ENCODE measurements at regions not wholly inside any gene's neighbourhood (a gene's known extent, or its start where the extent isn't known, plus 50 kb on each side); places are given as distances from the start of the nearest gene placed in this dataset.
"Not testable (repeated sequence)": the region's sequence is repeated elsewhere in the genome, so short reads cannot be mapped to it uniquely, and the experiment has no call there.

GRCh38 chr1:120941066-120941465, 51.5 kb downstream of the PPIAL4A start:
- not testable (repeated sequence) for DNase-seq (ENCODE audit: low read depth, low spot score)

GRCh38 chr1:120941836-120942217, 52.3 kb downstream of the PPIAL4A start:
- DNase-seq (ENCODE audit: low read depth, low spot score), result not testable (repeated sequence)

- peak; percentile 53 for DNase-seq (ENCODE audit: low read depth, low spot score)
These were observed 52.8 kb downstream of the PPIAL4A start for GRCh38 chr1:120942218-120942944.

GRCh38 chr1:120942945-120943319, 53.4 kb downstream of the PPIAL4A start:
- not testable (repeated sequence) for DNase-seq (ENCODE audit: low read depth, low spot score)

- DNase-seq (ENCODE audit: low read depth, low spot score), result not testable (repeated sequence)
These were observed 55.1 kb downstream of the PPIAL4A start for GRCh38 chr1:120944691-120945090.

GRCh38 chr1:120945122-120945521, 55.6 kb downstream of the PPIAL4A start:
- not testable (repeated sequence) for DNase-seq (ENCODE audit: low read depth, low spot score)

GRCh38 chr1:120947114-120947513, 57.5 kb downstream of the PPIAL4A start:
- not testable (repeated sequence) for DNase-seq (ENCODE audit: low read depth, low spot score)

GRCh38 chr1:120949724-120950123, 60.2 kb downstream of the PPIAL4A start:
- not testable (repeated sequence) for DNase-seq (ENCODE audit: low read depth, low spot score)

GRCh38 chr1:120950633-120951032, 61.1 kb downstream of the PPIAL4A start:
- not testable (repeated sequence) for DNase-seq (ENCODE audit: low read depth, low spot score)

GRCh38 chr1:120951100-120951499, 61.5 kb downstream of the PPIAL4A start:
- DNase-seq (ENCODE audit: low read depth, low spot score), result not testable (repeated sequence)

GRCh38 chr1:120952207-120952870, 62.8 kb downstream of the PPIAL4A start:
- not testable (repeated sequence) for DNase-seq (ENCODE audit: low read depth, low spot score)

GRCh38 chr1:120952871-120953265, 63.3 kb downstream of the PPIAL4A start:
- not testable (repeated sequence) for DNase-seq (ENCODE audit: low read depth, low spot score)

- no peak for DNase-seq (ENCODE audit: low read depth, low spot score)
These were observed 65.2 kb downstream of the PPIAL4A start for GRCh38 chr1:120954736-120955135.

GRCh38 chr1:120955961-120956360, 66.4 kb downstream of the PPIAL4A start:
- DNase-seq (ENCODE audit: low read depth, low spot score), result not testable (repeated sequence)

- DNase-seq (ENCODE audit: low read depth, low spot score), result not testable (repeated sequence)
These were observed 76.4 kb downstream of the PPIAL4A start for GRCh38 chr1:120966018-120966417.

GRCh38 chr1:120972863-120973262, 83.3 kb downstream of the PPIAL4A start:
- DNase-seq (ENCODE audit: low read depth, low spot score), result not testable (repeated sequence)

GRCh38 chr1:120973836-120974235, 84.3 kb downstream of the PPIAL4A start:
- not testable (repeated sequence) for DNase-seq (ENCODE audit: low read depth, low spot score)

- DNase-seq (ENCODE audit: low read depth, low spot score), result not testable (repeated sequence)
These were observed 87.7 kb downstream of the PPIAL4A start for GRCh38 chr1:120977279-120977678.

GRCh38 chr1:120981489-120982094, 92.0 kb downstream of the PPIAL4A start:
- not testable (repeated sequence) for DNase-seq (ENCODE audit: low read depth, low spot score)

- not testable (repeated sequence) for DNase-seq (ENCODE audit: low read depth, low spot score)
These were observed 105.0 kb downstream of the PPIAL4A start for GRCh38 chr1:120994614-120995013.

- not testable (repeated sequence) for DNase-seq (ENCODE audit: low read depth, low spot score)
These were observed 105.5 kb downstream of the PPIAL4A start for GRCh38 chr1:120995025-120995424.

- not testable (repeated sequence) for DNase-seq (ENCODE audit: low read depth, low spot score)
These were observed 111.6 kb downstream of the PPIAL4A start for GRCh38 chr1:121001090-121001726.
